Fibroblast of lung (primary cell): ENCODE measurements at regions not wholly inside any gene's neighbourhood (a gene's known extent, or its start where the extent isn't known, plus 50 kb on each side); places are given as distances from the start of the nearest gene placed in this dataset.

Experiments used
- DNase-seq, 2 donors: peaks; one replicate each; pipeline versions ENCODE4 v3.0.0 to v3.0.0-alpha.2; 2010; ENCODE audit warnings: low read depth in 2 of 2
- H2AFZ ChIP-seq: 2 replicates; pipeline ENCODE4 v1.5.1; 2012; ENCODE audit warnings: low read length, control low read depth, inconsistent platforms
- H3K27ac ChIP-seq: 2 replicates; pipeline ENCODE4 v1.5.1; 2011; ENCODE audit warnings: low read length, control low read depth; ENCODE audit not compliant: insufficient read depth
- H3K27me3 ChIP-seq: 2 replicates; pipeline ENCODE4 v1.5.1; 2011; ENCODE audit warnings: mild to moderate bottlenecking, low read length; ENCODE audit not compliant: control insufficient read depth, insufficient read depth
- H3K36me3 ChIP-seq: 2 replicates; pipeline ENCODE4 v1.5.1; 2011; ENCODE audit warnings: low read length; ENCODE audit not compliant: control insufficient read depth, insufficient read depth
- H3K4me1 ChIP-seq: 2 replicates; pipeline ENCODE4 v1.5.1; 2011; ENCODE audit warnings: low read length; ENCODE audit not compliant: control insufficient read depth, insufficient read depth; ENCODE audit errors: extremely low read depth
- H3K4me2 ChIP-seq: 2 replicates; pipeline ENCODE4 v1.5.1; 2011; ENCODE audit warnings: low read length, control low read depth; ENCODE audit not compliant: insufficient read depth; ENCODE audit errors: extremely low read depth
- H3K4me3 ChIP-seq, 4 experiments: fragments of 200-600 bp in 1 of 4; sonication (generic) in 1 of 4; replicated peaks in 1 of 4; 2 replicates each; pipeline ENCODE4 v1.5.1; 2011 to 2016; ENCODE audit warnings: low read length in 4 of 4, low read depth in 3 of 4, mild to moderate bottlenecking in 3 of 4, control low read depth in 2 of 4, inconsistent platforms in 1 of 4, mixed read lengths in 1 of 4; ENCODE audit not compliant: insufficient read depth in 1 of 4; ENCODE audit errors: control extremely low read depth in 1 of 4
- H3K79me2 ChIP-seq: 2 replicates; pipeline ENCODE4 v1.5.1; 2012; ENCODE audit warnings: mild to moderate bottlenecking, low read length, inconsistent platforms; ENCODE audit not compliant: control insufficient read depth, insufficient read depth
- H3K9ac ChIP-seq: 2 replicates; pipeline ENCODE4 v1.5.1; 2011; ENCODE audit warnings: mild to moderate bottlenecking, low read length, control low read depth; ENCODE audit not compliant: insufficient read depth
- H3K9me3 ChIP-seq: 2 replicates; pipeline ENCODE4 v1.5.1; 2012; ENCODE audit warnings: low read depth, low read length; ENCODE audit not compliant: control insufficient read depth, insufficient read depth
- H4K20me1 ChIP-seq: 2 replicates; pipeline ENCODE4 v1.5.1; 2011; ENCODE audit warnings: low read length; ENCODE audit not compliant: control insufficient read depth, insufficient read depth; ENCODE audit errors: extremely low read depth
- CTCF ChIP-seq, 2 donors: IDR thresholded peaks in 1 of 2; conservative IDR thresholded peaks in 1 of 2; 1 replicate in 1 of 2; 2 replicates in 1 of 2; pipeline ENCODE4 v1.5.1; 2011 to 2012; ENCODE audit warnings: low read length in 2 of 2, control low read depth in 1 of 2, inconsistent platforms in 1 of 2, low read depth in 1 of 2, mild to moderate bottlenecking in 1 of 2
- EZH2 ChIP-seq: IDR thresholded peaks from 2 replicates; pipeline ENCODE4 v1.5.1; 2012; ENCODE audit warnings: low read length, control low read depth, mild to moderate bottlenecking; ENCODE audit errors: missing control alignments

DNA sequence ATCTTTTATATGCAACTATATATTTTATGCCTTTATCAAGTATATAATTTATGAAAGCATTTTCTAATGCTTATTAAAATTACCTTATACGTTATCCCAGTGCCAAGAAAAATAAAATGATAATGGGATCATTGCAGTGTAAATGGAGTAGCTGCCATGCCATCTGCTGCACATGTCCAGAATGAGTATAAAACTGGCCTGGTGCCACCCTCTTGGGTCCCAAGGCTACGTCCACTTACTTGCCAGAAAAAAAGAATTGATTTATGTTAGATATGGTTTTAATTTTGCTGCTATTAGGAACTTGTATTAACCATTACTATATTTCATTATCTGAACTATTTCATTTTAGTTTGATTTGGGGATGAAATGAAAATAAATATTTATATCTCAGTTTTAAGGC, 1127.1 kb upstream of the CNTN5 start:
- Histone ChIP-seq H3K79me2 (no peaks in the 10 kb centered on the region), H3K9me3 (no peaks in the 10 kb centered on the region), H3K27me3 (no peaks in the 10 kb centered on the region), H3K4me1 (no peaks in the 10 kb centered on the region), H3K4me3 (no peak overlapping the region), H3K4me2 (no peak overlapping the region), H3K27ac (no peak overlapping the region), H2AFZ (no peak overlapping the region), H4K20me1 (no peaks in the 10 kb centered on the region), H3K36me3 (no peaks in the 10 kb centered on the region), H3K9ac (no peak overlapping the region)
- no peak for DNase-seq
- TF ChIP-seq EZH2 (no peak), CTCF (conservative IDR thresholded peaks at IDR 0.05 in 1 of 2, IDR thresholded peaks at IDR 0.05 in 1 of 2; ENCODE audit: low read depth in 1 of 2, low read length in 2 of 2) (no peak)

- no peaks in the 10 kb centered on the region for H3K36me3 ChIP-seq
- H3K4me3 ChIP-seq: no peak overlapping the region
- no peaks in the 10 kb centered on the region for H3K27me3 ChIP-seq
- H3K4me1 ChIP-seq: no peaks in the 10 kb centered on the region
- no peak overlapping the region for H3K9ac ChIP-seq
- H2AFZ ChIP-seq: no peak overlapping the region
- no peaks in the 10 kb centered on the region for H3K9me3 ChIP-seq
- no peak overlapping the region for H3K4me2 ChIP-seq
- DNase-seq: no peak
- no peaks in the 10 kb centered on the region for H4K20me1 ChIP-seq
- no peak overlapping the region for H3K27ac ChIP-seq
- H3K79me2 ChIP-seq: no peaks in the 10 kb centered on the region
- no peak for TF ChIP-seq CTCF (conservative IDR thresholded peaks at IDR 0.05 in 1 of 2, IDR thresholded peaks at IDR 0.05 in 1 of 2; ENCODE audit: low read depth in 1 of 2, low read length in 2 of 2)
- TF ChIP-seq EZH2: no peak
These were observed 1125.8 kb upstream of the CNTN5 start for GRCh38 chr11:97894978-97895377.

DNA sequence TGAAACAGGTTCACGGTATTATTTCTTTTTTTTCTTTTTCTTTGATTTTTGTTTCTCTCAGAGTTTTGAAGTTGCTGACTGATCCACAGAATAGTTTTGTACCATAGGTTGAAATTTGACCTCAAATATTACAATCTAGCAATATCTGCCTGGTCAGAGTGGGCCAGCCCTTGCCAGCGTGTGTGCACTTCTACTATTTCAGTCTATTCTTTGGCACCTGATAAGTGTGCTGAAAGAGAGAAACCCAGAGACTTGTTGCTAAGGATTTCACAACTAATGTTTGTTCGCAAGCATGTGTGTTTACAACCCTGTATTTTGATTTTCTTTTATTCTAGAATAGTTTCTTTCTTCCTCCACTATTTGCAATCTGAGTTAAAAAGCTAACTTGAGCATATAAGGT, 1125.2 kb upstream of the CNTN5 start:
- no peak overlapping the region for H2AFZ ChIP-seq
- no peaks in the 10 kb centered on the region for H3K79me2 ChIP-seq
- H3K4me1 ChIP-seq: no peaks in the 10 kb centered on the region
- no peak for DNase-seq
- no peak overlapping the region for H3K4me2 ChIP-seq
- TF ChIP-seq EZH2 (no peak), CTCF (conservative IDR thresholded peaks at IDR 0.05 in 1 of 2, IDR thresholded peaks at IDR 0.05 in 1 of 2; ENCODE audit: low read depth in 1 of 2, low read length in 2 of 2) (no peak)
- no peaks in the 10 kb centered on the region for H4K20me1 ChIP-seq
- H3K27ac ChIP-seq: no peak overlapping the region
- no peak overlapping the region for H3K9ac ChIP-seq
- no peaks in the 10 kb centered on the region for H3K36me3 ChIP-seq
- H3K27me3 ChIP-seq: no peaks in the 10 kb centered on the region
- H3K9me3 ChIP-seq: no peaks in the 10 kb centered on the region
- no peak overlapping the region for H3K4me3 ChIP-seq
